ENCODE measurements at regions not wholly inside any gene's neighbourhood (a gene's known extent, or its start where the extent isn't known, plus 50 kb on each side); places are given as distances from the start of the nearest gene placed in this dataset.

GRCh38 chr6:91063362-91063761 is 476.5 kb upstream of the MAP3K7 start:
- WGBS (ENCODE audit: missing lambda C conversion rate): 40% methylated on average over 1 of the region's 1 CpG
- FAIRE-seq: no peak
- no peak for DNase-seq (ENCODE audit: low read depth in 1 of 2, low spot score in 1 of 2)
- Histone ChIP-seq H3K4me1 (no peaks in the 10 kb centered on the region), H3K27ac (no peak overlapping the region), H3K9me3 (no peaks in the 10 kb centered on the region), H3K4me2 (no peak overlapping the region), H3K4me3 (no peak overlapping the region)
- no peak for TF ChIP-seq HEYL (CRISPR knock-in tag; IDR thresholded peaks at IDR 0.05)
- TF ChIP-seq CBX2 (IDR thresholded peaks at IDR 0.05; ENCODE audit: borderline replicate concordance, low read depth): no peak
- POLR2A ChIA-PET: no interaction called here
- ATAC-seq: no peak
- CTCF ChIA-PET: no interaction called here

- ChIA-PET POLR2A (no interaction called here), CTCF (no interaction called here)
- no peak for TF ChIP-seq TP53 (CRISPR knock-in tag; IDR thresholded peaks at IDR 0.05)
- TF ChIP-seq CBX2 (IDR thresholded peaks at IDR 0.05; ENCODE audit: borderline replicate concordance, low read depth): no peak
- no peak for TF ChIP-seq RAD21 (conservative IDR thresholded peaks at IDR 0.05 in 1 of 2, IDR thresholded peaks at IDR 0.05 in 1 of 2)
- TF ChIP-seq ZSCAN20 (CRISPR knock-in tag; IDR thresholded peaks at IDR 0.05): no peak
- no peak for TF ChIP-seq PHF8 (IDR thresholded peaks at IDR 0.05; ENCODE audit: borderline replicate concordance, low read depth)
- TF ChIP-seq USF2 (IDR thresholded peaks at IDR 0.05): no peak
- no peak for TF ChIP-seq NR3C1 (IDR thresholded peaks at IDR 0.05)
- no peak for TF ChIP-seq PBX3 (IDR thresholded peaks at IDR 0.05)
- no peak for TF ChIP-seq JUN (IDR thresholded peaks at IDR 0.05)
- no peak for TF ChIP-seq CHD4 (IDR thresholded peaks at IDR 0.05; ENCODE audit: borderline replicate concordance)
- no peak for TF ChIP-seq ZFP36 (IDR thresholded peaks at IDR 0.05; ENCODE audit: borderline replicate concordance, partially characterized antibody)
- TF ChIP-seq RARB (CRISPR knock-in tag; IDR thresholded peaks at IDR 0.05): no peak
- no peak for TF ChIP-seq MAX (IDR thresholded peaks at IDR 0.05)
- no peak for TF ChIP-seq HDAC2 (IDR thresholded peaks at IDR 0.05)
- TF ChIP-seq CEBPB (IDR thresholded peaks at IDR 0.05): no peak
- no peak for TF ChIP-seq EHF (CRISPR knock-in tag; IDR thresholded peaks at IDR 0.05)
- TF ChIP-seq HOXB13 (CRISPR knock-in tag; IDR thresholded peaks at IDR 0.05; ENCODE audit: low read depth): no peak
- TF ChIP-seq REST (IDR thresholded peaks at IDR 0.05): no peak
- TF ChIP-seq MAZ (IDR thresholded peaks at IDR 0.05; ENCODE audit: borderline replicate concordance, low read depth, low read length): no peak
- TF ChIP-seq HOXA7 (CRISPR knock-in tag; IDR thresholded peaks at IDR 0.05): no peak
- ATAC-seq (no peak), DNase-seq (ENCODE audit: low read depth in 1 of 2, low spot score in 1 of 2) (no peak), FAIRE-seq (no peak)
- Histone ChIP-seq H3K4me3 (no peak overlapping the region), H3K27ac (no peak overlapping the region), H3K9me3 (no peaks in the 10 kb centered on the region), H3K4me2 (no peak overlapping the region), H3K4me1 (no peaks in the 10 kb centered on the region)
- 6% methylated on average over 1 of the region's 1 CpG for WGBS (ENCODE audit: missing lambda C conversion rate)
These were observed 470.8 kb upstream of the MAP3K7 start for GRCh38 chr6:91057689-91058088.
